Limb (tissue), 2 donors: ENCODE measurements at regions not wholly inside any gene's neighbourhood (a gene's known extent, or its start where the extent isn't known, plus 50 kb on each side); places are given as distances from the start of the nearest gene placed in this dataset.

Source experiments
- DNase-seq, 2 donors: peaks; one replicate each; pipeline ENCODE4 v3.0.0-alpha.2; 2016; ENCODE audit errors: extremely low spot score in 2 of 2

DNA sequence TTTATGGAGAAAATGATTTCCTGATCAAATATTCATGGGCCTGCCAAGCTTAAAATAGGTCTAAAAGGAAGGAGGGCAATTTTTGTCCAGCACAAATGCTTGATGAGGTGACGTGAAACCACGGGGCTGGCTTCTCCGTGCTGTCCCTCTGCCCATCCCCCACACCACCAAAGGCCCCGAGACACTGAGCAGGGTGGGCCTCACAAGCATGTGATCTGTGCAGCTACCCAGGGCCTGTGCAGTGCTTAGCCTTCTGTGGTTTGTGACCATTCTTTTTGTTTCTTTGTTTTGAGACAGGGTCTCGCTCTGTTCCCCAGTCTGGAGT lies 94.8 kb upstream of the RTL6 start:
- no peak for DNase-seq

DNA sequence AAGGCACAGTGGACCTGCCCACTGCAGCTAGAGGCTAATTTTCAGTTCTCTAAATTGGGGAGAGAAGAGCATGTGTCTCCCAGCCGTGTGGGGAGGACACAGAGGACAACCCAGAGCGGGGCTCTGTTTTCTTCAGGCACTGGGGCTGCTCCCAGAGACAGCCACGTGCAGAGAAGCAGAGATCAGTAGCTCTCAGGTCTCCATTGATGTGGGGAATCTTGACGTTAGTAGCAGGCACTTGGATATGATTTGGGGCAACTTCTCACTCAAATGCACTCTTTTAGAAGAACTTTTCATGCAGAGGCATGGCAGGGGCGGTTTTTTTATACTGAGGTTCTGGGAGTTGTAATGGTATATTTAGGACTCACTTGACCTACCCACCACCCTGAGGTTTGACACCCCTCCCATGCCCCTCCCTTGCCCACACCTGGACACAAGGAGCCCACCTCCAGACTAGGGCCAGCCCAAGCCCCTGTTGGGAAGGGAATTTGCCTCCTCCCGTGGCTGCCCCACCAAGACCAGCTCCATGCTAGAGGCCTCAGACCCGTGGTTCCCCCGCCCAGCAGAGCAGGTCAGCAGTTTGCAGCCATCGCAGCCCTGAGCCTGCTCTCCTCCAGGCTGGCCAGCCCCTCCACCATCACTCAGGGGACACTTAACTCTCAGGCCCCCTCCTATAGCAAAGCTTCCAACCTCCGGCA lies 94.2 kb upstream of the RTL6 start:
- no peak for DNase-seq

DNA sequence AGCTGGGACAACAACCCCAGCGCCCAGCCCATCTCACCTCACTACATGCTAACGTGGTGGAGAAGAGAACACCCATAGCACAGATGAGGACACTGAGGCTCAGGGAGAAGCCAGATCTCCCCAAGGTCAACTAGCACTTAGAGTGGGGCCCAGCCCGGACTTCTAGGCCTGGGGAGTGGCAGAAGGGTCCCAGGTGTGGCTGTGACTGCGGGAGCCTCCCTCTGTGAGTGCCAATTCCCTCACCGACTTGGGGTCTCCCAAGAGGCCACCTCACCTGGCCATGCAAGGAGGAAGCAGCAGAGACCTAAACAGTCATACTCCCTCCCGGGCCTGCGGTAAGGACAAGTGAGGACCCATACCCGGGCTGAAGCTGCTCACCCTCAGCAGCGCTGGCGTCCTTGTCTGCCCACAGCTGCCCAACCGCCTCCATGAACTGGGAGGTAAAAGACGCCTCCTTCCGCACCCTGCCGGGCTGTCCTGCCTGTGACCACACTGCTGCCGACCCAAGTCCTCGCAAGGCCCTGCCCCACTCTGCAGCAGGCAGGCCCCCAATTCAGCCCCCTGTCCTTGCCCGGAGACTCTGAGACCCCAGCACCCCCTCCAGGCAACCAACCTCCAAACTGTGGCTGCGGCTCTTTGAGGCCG lies 93.2 kb upstream of the RTL6 start:
- DNase-seq, result no peak

DNA sequence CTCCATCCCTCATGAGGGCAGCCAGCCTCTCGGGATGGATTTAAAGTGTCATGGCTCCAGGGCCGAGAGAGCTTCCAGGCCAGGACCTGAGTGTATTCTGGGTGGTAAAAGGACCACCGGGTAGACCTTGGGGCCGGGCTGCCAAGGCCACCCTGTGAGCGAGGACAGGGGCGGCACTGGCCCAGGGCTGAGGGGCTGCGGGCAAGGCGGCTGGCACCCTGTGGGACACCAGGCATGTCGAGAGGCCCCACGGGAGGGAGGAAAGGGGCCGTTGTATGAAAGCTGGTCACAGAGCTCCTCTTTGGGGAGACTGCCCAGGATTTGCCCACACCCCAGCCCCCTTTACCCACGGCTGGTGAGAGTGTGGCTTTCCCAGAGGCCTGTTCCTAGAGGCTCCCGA lies 92.3 kb upstream of the RTL6 start:
- no peak for DNase-seq

DNA sequence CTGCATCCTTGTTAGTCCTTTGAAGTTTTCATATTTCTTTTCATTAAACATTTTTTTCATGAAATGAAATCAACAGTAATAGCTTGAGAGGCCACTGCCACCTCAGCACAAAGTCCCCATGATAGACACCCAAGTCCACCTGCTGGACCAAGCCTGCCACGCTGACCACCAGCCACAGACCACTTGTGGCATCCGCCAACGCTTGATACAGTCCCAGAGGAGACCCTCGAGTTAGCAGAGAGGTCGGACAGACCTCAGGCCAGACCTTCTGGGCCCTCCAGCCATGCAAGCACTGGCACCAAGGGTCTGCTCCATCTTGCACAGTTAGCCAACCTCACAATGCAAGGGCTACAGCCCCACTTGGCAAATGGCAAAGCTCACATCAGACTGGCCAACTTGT lies 91.8 kb upstream of the RTL6 start:
- no peak for DNase-seq

DNA sequence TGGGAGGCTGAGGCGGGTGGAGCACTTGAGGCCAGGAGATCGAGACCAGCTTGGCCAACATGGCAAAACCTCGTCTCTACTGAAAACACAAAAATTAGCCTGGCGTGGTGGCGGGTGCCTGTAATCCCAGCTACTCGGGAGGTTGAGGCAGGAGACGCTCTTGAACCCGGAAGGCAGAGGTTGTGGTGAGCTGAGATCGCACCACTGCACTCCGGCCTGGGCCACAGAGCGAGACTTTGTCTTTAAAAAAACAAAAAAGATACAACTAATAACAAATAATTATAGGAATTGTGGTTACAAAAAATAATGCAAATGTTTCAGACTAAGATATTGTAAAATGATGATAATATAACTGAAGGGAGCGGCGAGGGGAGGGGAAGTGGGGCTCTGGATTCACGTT lies 90.3 kb upstream of the RTL6 start:
- no peak for DNase-seq

DNA sequence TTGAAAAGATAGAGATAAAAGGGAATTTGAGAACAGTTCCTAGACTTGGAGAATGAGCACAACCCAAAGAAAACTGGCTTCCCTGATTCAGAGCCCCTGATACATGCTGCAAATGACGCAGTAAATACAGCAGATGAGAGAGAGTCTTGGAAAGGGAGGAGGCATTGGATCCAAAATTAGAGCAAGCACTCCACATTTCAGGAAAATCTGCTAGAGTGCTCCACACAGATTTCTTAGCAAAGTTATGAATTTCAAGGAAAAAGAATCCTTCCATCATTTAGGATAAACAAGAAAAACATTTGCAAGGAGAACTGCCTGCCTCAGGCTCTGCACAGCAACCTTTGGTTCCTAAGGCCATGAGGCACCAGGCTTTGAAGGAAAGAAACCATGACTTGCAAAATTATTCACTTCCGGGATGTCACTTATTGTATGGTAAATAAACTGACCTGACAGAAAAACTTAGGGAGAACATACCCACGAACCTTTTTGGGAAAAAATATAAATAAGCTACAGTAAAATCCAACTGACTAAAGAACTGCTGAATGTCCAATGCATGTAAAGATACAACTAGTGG lies 89.8 kb upstream of the RTL6 start:
- no peak for DNase-seq

DNA sequence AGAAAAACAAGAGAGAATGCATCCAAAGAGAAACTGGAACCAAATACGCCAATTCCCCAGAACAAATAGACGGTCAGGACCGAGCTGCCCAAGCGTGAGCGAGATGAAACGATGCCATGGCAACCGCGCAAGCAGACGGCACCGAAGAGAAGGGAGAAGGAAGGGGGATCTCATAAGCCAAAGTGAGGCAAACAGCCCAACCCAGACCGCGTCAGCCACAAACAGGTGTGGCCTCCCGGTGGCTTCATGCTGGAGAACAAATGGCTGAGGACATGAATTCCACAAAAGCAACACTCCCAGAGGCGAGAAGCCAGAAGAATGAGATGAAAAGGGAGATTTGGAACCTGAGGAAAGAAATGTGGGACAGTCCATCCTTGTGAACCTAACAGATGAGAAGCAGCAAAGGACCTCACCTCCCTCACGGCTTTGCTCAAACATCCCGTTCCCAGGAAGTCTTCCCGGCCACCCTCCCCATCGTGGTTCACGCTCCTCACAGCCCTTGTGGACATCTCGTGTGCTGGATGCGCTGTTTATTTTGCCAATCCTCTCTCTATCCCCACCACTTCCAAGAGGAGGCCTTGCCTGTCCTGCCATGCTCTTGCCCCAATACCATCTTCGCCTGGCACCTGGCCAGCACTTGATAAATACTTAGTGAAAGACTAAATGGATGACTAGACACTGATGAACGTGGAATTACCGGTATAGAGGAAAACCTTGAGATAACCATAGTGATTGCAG lies 89.1 kb upstream of the RTL6 start:
- DNase-seq, result peak; percentile 8 to 63

DNA sequence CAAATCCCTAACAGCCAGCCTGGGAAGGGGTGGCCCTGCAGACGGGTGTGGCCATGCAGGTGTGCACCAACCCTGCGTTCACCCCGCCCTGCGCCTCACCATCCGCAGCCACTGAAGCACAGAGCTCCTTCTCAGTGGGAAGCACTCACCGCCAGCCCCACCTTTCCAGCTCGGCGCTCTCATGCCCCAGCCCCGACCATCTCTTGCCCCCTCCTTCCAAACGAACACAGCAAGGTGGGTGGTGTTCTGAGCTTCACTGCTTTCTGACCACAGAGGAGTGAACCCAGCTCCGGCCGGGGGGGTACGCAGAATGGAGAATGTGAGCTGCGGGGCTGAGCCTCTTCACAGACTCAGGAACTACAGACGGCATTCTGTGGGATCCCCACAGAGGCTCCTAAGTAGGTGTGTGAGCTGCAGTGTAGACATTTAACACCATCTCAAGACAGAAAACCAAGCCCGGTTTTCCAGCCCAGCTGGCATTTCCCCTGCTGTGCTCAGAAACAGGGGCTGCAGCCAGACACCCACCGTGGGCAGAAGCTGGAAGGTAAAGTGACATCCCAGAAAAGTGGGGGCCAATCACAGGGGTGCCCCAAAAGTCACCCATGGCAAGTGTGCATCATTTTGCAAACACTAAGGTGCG lies 88.4 kb upstream of the RTL6 start:
- peak in 1 of 2 donors; percentile 36 for DNase-seq

DNA sequence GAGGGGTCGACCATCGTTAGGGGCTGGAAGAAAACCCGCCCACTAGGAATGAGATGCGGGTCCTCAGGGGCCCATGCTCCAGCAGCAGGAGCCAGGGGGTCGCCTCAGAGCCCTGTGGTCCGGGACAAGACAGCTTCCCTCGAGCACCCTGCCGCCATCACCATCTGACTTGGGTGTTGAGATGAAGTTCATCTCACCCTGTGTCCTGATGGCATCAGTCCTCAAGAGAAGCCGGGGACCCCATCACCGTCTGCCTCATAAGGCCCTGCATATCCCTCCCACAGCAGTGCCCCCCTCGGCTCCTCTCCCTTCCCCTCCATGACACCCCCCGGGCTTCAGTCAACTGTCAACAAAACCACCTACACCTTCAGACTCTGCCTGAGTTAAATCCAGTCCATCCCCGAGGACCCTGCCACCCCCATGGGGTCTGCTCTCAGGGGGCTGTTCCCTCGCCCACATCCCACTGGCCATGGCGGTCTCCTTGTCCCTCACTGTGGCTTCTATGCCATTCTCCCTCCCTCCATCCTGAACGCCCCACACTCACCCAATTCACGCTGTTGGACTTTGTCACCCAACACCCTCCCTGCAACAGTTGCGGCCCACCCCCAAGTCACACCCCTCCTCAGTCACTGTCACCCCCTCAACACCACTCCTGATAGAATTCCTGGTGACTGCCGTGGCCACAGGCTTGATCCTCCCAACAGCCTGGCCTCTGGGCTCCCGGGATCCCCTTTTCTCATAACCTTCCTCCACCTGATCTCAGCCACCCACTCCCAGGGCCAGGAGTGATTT lies 87.7 kb upstream of the RTL6 start:
- DNase-seq, result peak in 1 of 2 donors; percentile 28

DNA sequence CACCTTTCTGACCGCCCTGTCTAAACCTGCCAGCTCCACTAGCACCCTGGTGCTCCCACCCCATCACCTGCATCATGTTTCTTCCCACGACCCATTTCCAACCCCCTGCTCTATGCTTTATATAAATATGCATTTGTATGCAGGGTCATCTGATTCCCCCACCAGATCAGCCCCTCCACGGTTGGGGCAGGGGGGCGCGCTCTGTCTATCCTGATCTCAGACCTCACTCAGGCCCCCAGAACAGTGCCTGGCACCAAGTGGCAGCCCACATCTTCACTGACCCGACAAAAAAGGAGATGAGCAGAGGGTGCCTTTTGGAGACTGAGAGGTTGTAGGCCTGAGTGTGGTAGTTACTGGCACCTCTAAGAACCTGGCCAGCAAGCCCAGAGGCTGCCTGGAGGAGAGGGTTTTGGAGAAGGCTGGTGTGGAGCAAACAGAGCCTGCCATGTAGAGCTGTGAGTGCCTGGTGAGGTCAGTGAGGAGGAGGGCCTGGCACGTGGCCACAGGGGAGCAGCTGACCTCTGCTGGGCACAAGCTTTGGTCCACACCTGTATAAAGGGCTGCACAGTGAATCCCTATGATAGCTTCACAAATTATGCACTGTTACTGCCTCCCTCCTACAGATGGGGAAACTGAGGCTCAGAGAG lies 86.3 kb upstream of the RTL6 start:
- DNase-seq, result no peak

DNA sequence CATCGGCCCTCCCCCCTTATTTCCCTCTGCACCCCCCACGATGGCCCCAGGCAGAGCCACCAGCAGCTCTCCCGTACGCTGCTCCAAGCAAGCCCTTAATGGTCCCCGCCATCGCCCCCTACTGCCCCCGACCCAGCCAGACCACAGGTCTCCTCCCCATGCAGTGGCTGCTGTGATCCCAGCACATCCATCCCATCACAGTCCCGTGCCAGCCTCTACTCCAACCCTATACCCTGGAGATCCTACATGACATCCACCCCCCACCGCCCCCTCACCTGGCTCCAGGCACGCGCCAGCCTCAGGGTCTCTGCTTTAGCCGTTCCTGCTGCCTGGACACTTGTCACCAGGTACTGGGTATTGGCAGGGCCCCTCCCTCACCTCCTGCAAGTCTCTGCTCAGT lies 85.8 kb upstream of the RTL6 start:
- DNase-seq, result no peak

DNA sequence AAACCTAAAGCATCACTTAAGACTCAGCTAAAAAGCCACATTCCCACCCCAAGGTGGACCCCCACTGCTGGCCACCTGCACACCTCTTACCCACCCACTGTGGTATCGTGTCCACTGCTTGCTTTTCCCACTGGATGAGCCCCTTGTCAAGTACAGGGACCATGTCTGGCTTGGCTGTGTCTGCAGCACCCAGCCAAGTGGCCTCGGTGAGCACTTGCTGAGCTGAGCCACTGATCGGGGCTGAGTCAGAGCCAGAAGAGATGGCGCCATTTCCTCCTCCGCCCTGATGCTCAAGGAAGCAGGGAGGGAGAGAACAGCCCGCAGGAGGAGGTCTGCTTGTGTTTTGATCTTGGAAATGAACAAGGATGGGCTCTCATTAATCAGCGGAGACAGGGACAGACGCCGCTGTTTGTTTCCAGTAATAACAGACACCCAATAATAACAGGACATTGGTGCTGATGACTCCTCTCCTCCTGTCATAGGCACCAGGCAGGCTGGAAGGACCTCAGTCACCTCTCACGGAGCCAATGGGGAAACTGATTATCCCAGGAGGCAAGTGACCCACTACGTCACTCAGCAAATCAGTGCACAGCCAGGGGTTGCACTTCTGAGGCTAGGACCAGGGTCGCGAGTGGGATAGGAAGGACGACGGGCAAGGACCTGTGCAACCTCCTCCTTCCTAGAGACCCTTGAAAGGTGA lies 85.2 kb upstream of the RTL6 start:
- no peak for DNase-seq

DNA sequence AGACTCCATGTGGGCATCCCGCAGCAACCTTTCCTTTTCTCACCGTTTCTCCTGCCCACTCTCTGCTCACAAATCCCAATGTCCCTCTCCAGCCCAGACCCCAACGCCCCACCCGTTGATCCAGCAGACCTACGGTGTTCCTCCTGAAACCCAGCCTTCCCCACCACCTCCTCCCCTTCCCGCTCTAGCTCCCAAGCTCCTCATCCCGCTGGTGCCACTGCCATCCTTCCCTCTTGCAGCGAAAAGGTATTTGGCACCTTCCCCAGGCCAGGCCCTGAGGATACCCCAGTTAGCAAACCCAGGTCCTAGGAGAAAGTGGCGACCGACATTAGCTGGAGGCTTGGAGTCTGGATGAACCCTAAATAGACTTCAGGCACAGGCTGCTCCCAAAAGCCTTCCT lies 84.0 kb upstream of the RTL6 start:
- DNase-seq, result no peak

DNA sequence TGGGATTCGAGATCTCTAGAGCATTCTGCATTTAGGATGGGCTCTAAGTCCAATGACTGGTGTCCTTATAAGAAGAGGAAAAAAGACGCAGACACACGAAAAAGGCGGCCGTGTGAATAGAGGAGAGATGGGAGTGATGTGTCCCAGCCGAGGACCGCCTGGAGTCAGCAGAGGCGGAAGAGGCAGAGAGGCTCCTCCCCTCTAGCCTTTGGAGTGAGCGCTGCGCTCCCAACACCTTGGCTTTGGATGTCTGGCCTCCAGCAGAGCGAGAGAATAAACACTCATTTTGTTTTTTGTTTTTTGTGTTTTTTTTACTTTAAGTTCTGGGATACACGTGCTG lies 83.0 kb upstream of the RTL6 start:
- DNase-seq, result no peak

DNA sequence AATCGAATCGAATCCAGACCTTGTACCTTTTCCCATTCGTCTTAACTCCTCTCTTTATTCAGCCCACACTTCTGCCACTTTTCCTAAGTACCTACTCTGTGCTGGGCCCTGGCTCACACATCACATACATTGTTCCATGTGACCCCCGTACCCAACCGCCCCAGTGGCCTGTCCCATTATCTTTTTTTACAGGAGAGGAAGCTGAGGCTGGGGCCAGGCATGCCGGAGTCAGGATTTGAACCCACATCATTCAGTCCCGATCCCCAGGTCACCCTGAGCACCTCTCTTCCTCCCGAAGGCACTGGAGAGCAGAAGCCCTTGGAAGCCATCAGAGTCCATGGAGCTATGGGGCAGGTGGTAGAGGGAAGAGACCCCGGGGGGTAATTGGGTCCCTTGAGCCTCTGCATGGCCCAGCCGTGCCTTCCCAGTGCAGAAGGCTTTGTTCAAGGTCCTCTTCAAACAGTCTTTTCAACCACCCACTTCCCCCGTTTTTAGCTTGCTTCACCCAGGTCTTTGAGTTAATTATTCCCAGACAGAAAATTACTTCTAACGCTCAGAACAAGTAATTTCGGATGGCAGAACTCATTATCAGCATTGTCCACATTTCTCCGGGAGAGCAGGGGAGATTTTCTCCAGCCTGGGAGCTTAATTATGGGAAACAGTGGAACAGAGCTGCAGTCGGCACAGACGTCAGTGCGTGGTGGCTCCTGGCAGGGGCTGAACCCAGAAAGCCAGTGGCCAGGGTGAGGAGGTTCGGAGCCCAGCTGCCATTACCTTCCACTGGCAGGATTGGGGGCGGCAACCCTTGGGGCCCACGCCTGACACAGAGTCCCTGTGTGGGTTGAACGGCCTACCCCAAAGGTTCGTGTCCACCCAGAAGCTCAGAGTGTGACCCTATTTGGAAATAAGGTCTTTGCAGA lies 82.4 kb upstream of the RTL6 start:
- no peak for DNase-seq

DNA sequence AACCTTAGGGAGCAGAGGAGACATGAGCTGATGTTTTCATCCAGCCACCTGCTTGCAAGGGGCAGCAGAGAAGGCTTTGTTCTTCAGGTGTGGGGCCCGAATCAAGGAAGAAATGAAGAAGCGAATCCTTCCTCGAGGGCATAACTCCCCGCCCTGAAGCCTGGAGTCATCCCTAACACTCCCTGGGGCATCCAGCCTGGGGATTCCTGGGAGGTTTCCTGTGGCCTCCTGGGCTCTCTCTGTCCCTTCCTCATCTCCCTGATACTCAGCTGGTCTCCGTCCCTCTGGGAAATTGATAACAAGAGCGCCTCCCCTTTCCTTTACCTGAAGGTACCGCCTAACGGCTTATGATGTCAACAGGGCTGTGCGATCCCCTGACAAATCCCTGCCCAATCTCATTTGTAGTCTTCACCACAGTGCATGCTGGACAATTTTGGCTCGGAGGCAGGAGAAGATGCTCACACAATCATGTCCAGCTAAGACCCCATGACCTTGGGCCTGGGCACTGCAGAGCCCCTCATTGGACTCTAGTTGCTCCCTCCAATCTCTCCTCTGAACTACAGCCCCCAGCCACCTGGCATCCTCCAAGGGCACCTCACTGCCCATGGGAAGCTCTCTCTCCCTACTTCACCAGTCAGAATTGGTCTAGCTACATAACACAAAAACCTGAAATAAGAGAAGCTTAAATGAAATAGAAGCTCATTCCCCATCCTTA lies 80.6 kb upstream of the RTL6 start:
- no peak for DNase-seq

DNA sequence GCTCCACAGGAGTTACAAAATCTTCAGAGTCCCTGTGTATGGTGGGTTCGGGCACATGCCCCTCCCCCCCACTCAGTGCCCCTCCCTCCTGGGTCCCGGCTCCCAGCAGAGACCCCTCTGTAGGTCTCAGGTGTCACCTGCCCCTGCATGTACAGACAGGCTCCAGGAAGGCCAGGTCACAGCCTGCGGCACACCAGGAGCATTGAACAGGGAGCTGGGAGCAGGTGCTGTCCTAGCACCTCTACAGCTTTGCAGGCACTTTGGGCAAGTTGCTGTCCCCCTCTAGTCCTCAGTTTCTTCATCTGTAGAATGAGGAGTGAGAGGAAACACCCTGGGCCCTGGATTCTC lies 80.1 kb upstream of the RTL6 start:
- DNase-seq, result no peak
